Omental fat pad (tissue), 3 donors: ENCODE measurements at regions not wholly inside any gene's neighbourhood (a gene's known extent, or its start where the extent isn't known, plus 50 kb on each side); places are given as distances from the start of the nearest gene placed in this dataset.

Experiments
- ATAC-seq: fragments of 150-250 bp; one replicate; pipeline ENCODE4 v1.9.1; 2016; ENCODE audit warnings: mild to moderate bottlenecking, moderate library complexity; ENCODE audit not compliant: low FRiP score
- DNase-seq: peaks from one replicate; pipeline ENCODE4 v3.0.0-alpha.2; 2019; ENCODE audit warnings: low spot score
- CTCF ChIP-seq, 3 donors: fragments of 450-650 bp; IDR thresholded peaks; one replicate each; pipeline ENCODE4 v1.5.1; 2016 to 2017; ENCODE audit warnings: antibody characterized with exemption in 3 of 3, mild to moderate bottlenecking in 3 of 3, moderate library complexity in 2 of 3

- DNase-seq (no peak), ATAC-seq (no peak)
- no peak for TF ChIP-seq CTCF (IDR thresholded peaks at IDR 0.05)
Observed at GRCh38 chr16:66044556-66044955, 321.9 kb upstream of the CDH5 start.

- no peak for TF ChIP-seq CTCF (IDR thresholded peaks at IDR 0.05)
- ATAC-seq (no peak), DNase-seq (no peak)
Observed at GRCh38 chr16:66044089-66044488, 322.4 kb upstream of the CDH5 start.

GRCh38 chr16:66043326-66043725 is 323.2 kb upstream of the CDH5 start:
- TF ChIP-seq CTCF (IDR thresholded peaks at IDR 0.05), result no peak
- DNase-seq (no peak), ATAC-seq (no peak)

- DNase-seq (no peak), ATAC-seq (no peak)
- no peak for TF ChIP-seq CTCF (IDR thresholded peaks at IDR 0.05)
Observed at GRCh38 chr16:66042341-66042740, 324.1 kb upstream of the CDH5 start.

GRCh38 chr16:66041907-66042306 is 324.6 kb upstream of the CDH5 start:
- DNase-seq (no peak), ATAC-seq (no peak)
- no peak for TF ChIP-seq CTCF (IDR thresholded peaks at IDR 0.05)

- no peak for DNase-seq
- TF ChIP-seq CTCF (IDR thresholded peaks at IDR 0.05), result no peak
- ATAC-seq, result no peak
Observed at GRCh38 chr16:66039793-66040192, 326.7 kb upstream of the CDH5 start.

GRCh38 chr16:66036793-66037715 is 329.4 kb upstream of the CDH5 start:
- DNase-seq, result no peak
- no peak for ATAC-seq
- TF ChIP-seq CTCF (IDR thresholded peaks at IDR 0.05), result no peak
